HCT116 (cell line): ENCODE measurements at regions not wholly inside any gene's neighbourhood (a gene's known extent, or its start where the extent isn't known, plus 50 kb on each side); places are given as distances from the start of the nearest gene placed in this dataset.

Source experiments
- ATAC-seq: fragments of 200-7000 bp; cut with Tn5 transposase; 2 replicates; pipeline ENCODE4 v1.9.1; 2020; ENCODE audit warnings: mild to moderate bottlenecking, moderate library complexity
- BruUV-seq: library from RNA; stranded (reverse); fragments of 400-500 nt; replicated peaks from 2 replicates; lab custom pipeline; 2021; lab: Mats Ljungman, UMichigan
- CTCF ChIA-PET: fragments of 300-600 bp; sonication (Branson Sonifier 250); formaldehyde crosslinking; loops from one replicate; lab custom pipeline; 2021; ENCODE audit warnings: antibody characterized with exemption; lab: Charles Lee
- POLR2A ChIA-PET: fragments of 300-600, 350-600 bp; sonication (Branson Sonifier 250); formaldehyde crosslinking; loops from one replicate; lab custom pipeline; 2021; ENCODE audit warnings: antibody characterized with exemption; lab: Charles Lee
- RAD21 ChIA-PET, 2 experiments: fragments of 300-600 bp; sonication (Branson Sonifier 250); formaldehyde crosslinking; loops; one replicate each; lab custom pipeline; 2023; ENCODE audit warnings: low total read pairs in 2 of 2; ENCODE audit not compliant: uncharacterized antibody in 2 of 2, unreplicated experiment in 2 of 2, low non-redundant PET in 1 of 2; lab: Charles Lee
- DNase-seq: peaks from one replicate; pipeline ENCODE4 v3.0.0-alpha.2; 2010; ENCODE audit warnings: low read depth, low spot score
- H2AFZ ChIP-seq: fragments of 200-600 bp; shearing (Covaris generic), sonication (generic); 2 replicates; pipeline ENCODE4 v1.6.1; 2017; ENCODE audit warnings: low read depth, mixed run types, mixed read lengths, antibody characterized with exemption, low read length; ENCODE audit not compliant: poor library complexity, severe bottlenecking
- H3K27ac ChIP-seq: 2 replicates; pipeline ENCODE4 v1.5.1; 2012; ENCODE audit warnings: low read depth, low read length
- H3K27me3 ChIP-seq: fragments of 200-600 bp; sonication (generic); 2 replicates; pipeline ENCODE4 v1.6.1; 2016; ENCODE audit warnings: mixed run types, low read length, mixed read lengths; ENCODE audit not compliant: insufficient read depth
- H3K36me3 ChIP-seq, 2 experiments: fragments of 200-500 bp in 1 of 2; fragments of 200-600 bp in 1 of 2; sonication (Bioruptor generic) in 1 of 2; sonication (generic) in 1 of 2; 2 replicates each; pipeline versions ENCODE4 v1.5.1 to v1.6.1; 2014 to 2016; ENCODE audit warnings: low read length in 2 of 2, inconsistent platforms in 1 of 2, mixed read lengths in 1 of 2, mixed run types in 1 of 2; ENCODE audit not compliant: insufficient read depth in 2 of 2, control insufficient read depth in 1 of 2
- H3K4me1 ChIP-seq, 2 experiments: fragments of 200-600 bp in 1 of 2; sonication (generic) in 1 of 2; 2 replicates each; pipeline versions ENCODE4 v1.5.1 to v1.6.1; 2012 to 2017; ENCODE audit warnings: low read length in 2 of 2, inconsistent platforms in 1 of 2, mild to moderate bottlenecking in 1 of 2, mixed read lengths in 1 of 2, mixed run types in 1 of 2, moderate library complexity in 1 of 2; ENCODE audit not compliant: insufficient read depth in 2 of 2, control insufficient read depth in 1 of 2
- H3K4me2 ChIP-seq: fragments of 200-600 bp; sonication (generic); 2 replicates; pipeline ENCODE4 v1.6.1; 2017; ENCODE audit warnings: mixed run types, low read length, mixed read lengths
- H3K4me3 ChIP-seq, 2 experiments: fragments of 200-600 bp in 1 of 2; sonication (generic) in 1 of 2; replicated peaks in 1 of 2; 2 replicates each; pipeline ENCODE4 v1.5.1; 2011 to 2016; ENCODE audit warnings: low read length in 2 of 2, control low read depth in 1 of 2, low read depth in 1 of 2, mild to moderate bottlenecking in 1 of 2, mixed read lengths in 1 of 2, mixed run types in 1 of 2
- H3K79me2 ChIP-seq: fragments of 200-600 bp; sonication (generic); 2 replicates; pipeline ENCODE4 v1.6.1; 2017; ENCODE audit warnings: mild to moderate bottlenecking, mixed run types, low read length, moderate library complexity, mixed read lengths; ENCODE audit not compliant: insufficient read depth
- H3K9ac ChIP-seq: fragments of 200-600 bp; sonication (generic); 2 replicates; pipeline ENCODE4 v1.6.1; 2016; ENCODE audit warnings: low read length, mixed read lengths
- H3K9me2 ChIP-seq: fragments of 200-600 bp; sonication (generic), shearing (Covaris generic); 2 replicates; pipeline ENCODE4 v1.6.1; 2017; ENCODE audit warnings: mixed run types, mild to moderate bottlenecking, moderate library complexity; ENCODE audit not compliant: insufficient read depth
- H3K9me3 ChIP-seq, 2 experiments: fragments of 200-500 bp in 1 of 2; fragments of 200-600 bp in 1 of 2; sonication (Bioruptor generic) in 1 of 2; sonication (generic) in 1 of 2; 2 replicates each; pipeline ENCODE4 v1.6.1; 2014 to 2017; ENCODE audit warnings: low read length in 2 of 2, mixed read lengths in 2 of 2, inconsistent platforms in 1 of 2, low read depth in 1 of 2, mild to moderate bottlenecking in 1 of 2, mixed run types in 1 of 2, moderate library complexity in 1 of 2; ENCODE audit not compliant: control insufficient read depth in 1 of 2, insufficient read depth in 1 of 2
- H4K20me1 ChIP-seq: fragments of 200-600 bp; sonication (generic), shearing (Covaris generic); 2 replicates; pipeline ENCODE4 v1.6.1; 2017; ENCODE audit warnings: mixed run types, mild to moderate bottlenecking, moderate library complexity; ENCODE audit not compliant: insufficient read depth
- CBX3 ChIP-seq: IDR thresholded peaks from 2 replicates; pipeline ENCODE4 v1.6.1; 2012; ENCODE audit warnings: low read depth
- CEBPB ChIP-seq: IDR thresholded peaks from 2 replicates; pipeline ENCODE4 v1.6.1; 2012; ENCODE audit warnings: low read depth
- EGR1 ChIP-seq: IDR thresholded peaks from 2 replicates; pipeline ENCODE4 v1.6.1; 2012; ENCODE audit warnings: low read depth
- ELF1 ChIP-seq: IDR thresholded peaks from 2 replicates; pipeline ENCODE4 v1.6.1; 2012; ENCODE audit warnings: low read depth, borderline replicate concordance
- EZH2phosphoT487 ChIP-seq: fragments of 200-600 bp; IDR thresholded peaks from 2 replicates; pipeline ENCODE4 v1.6.1; 2018; ENCODE audit warnings: antibody characterized with exemption, borderline replicate concordance
- FOSL1 ChIP-seq: IDR thresholded peaks from 2 replicates; pipeline ENCODE4 v1.6.1; 2012; ENCODE audit warnings: low read depth
- JUND ChIP-seq: IDR thresholded peaks from 2 replicates; pipeline ENCODE4 v1.6.1; 2012
- POLR2A ChIP-seq: IDR thresholded peaks from 2 replicates; pipeline ENCODE4 v1.7.0; 2011; ENCODE audit warnings: borderline replicate concordance; ENCODE audit not compliant: insufficient read depth, insufficient read length; ENCODE audit errors: extremely low read depth
- POLR2AphosphoS5 ChIP-seq: IDR thresholded peaks from 2 replicates; pipeline ENCODE4 v1.6.1; 2011; ENCODE audit warnings: mild to moderate bottlenecking, low read depth, low read length, moderate library complexity
- RAD21 ChIP-seq: IDR thresholded peaks from 2 replicates; pipeline ENCODE4 v1.6.1; 2012; ENCODE audit warnings: low read depth, mild to moderate bottlenecking
- SIN3A ChIP-seq: IDR thresholded peaks from 2 replicates; pipeline ENCODE4 v1.6.1; 2012; ENCODE audit warnings: low read depth
- SP1 ChIP-seq: IDR thresholded peaks from 2 replicates; pipeline ENCODE4 v1.6.1; 2012; ENCODE audit warnings: low read depth
- SRF ChIP-seq: IDR thresholded peaks from 2 replicates; pipeline ENCODE4 v1.6.1; 2012; ENCODE audit warnings: low read depth
- TCF7L2 ChIP-seq: IDR thresholded peaks from 2 replicates; pipeline ENCODE4 v1.7.0; 2011; ENCODE audit warnings: borderline replicate concordance, inconsistent platforms; ENCODE audit not compliant: insufficient read depth, insufficient read length; ENCODE audit errors: extremely low read depth
- ZBTB33 ChIP-seq: IDR thresholded peaks from 2 replicates; pipeline ENCODE4 v1.6.1; 2011; ENCODE audit warnings: mild to moderate bottlenecking, low read length, moderate library complexity; ENCODE audit not compliant: insufficient replicate concordance; ENCODE audit errors: extremely low read depth
- ZNF274 ChIP-seq: fragments of 200-500 bp; sonication (Bioruptor generic); IDR thresholded peaks from 2 replicates; pipeline ENCODE4 v1.6.1; 2014; ENCODE audit warnings: mild to moderate bottlenecking, low read depth, low read length, inconsistent platforms
- intact Hi-C: fragments of 100-400 bp; cut with micrococcal nuclease; formaldehyde crosslinking; loops from 2 replicates; pipeline ENCODE4 v1.10.0; 2022
- TF ChIP-seq, protein P1 (sequence below): IDR thresholded peaks from 2 replicates; pipeline ENCODE4 v1.6.1; 2012
- TF ChIP-seq, protein P2 (sequence below), 3 experiments: fragments of 200-600 bp in 1 of 3; sonication (generic) in 1 of 3; IDR thresholded peaks in 2 of 3; conservative IDR thresholded peaks in 1 of 3; 2 replicates each; pipeline ENCODE4 v1.5.1; 2012 to 2017; ENCODE audit warnings: low read depth in 2 of 3, low read length in 2 of 3, antibody characterized with exemption in 1 of 3, borderline replicate concordance in 1 of 3, control low read depth in 1 of 3, mild to moderate bottlenecking in 1 of 3, mixed read lengths in 1 of 3, mixed run types in 1 of 3, moderate library complexity in 1 of 3; ENCODE audit not compliant: insufficient read depth in 1 of 3
- TF ChIP-seq, protein P3 (sequence below): IDR thresholded peaks from 2 replicates; pipeline ENCODE4 v1.6.1; 2012; ENCODE audit warnings: low read depth
- TF ChIP-seq, protein P4 (sequence below): IDR thresholded peaks from 2 replicates; pipeline ENCODE4 v1.6.1; 2012

DNA sequence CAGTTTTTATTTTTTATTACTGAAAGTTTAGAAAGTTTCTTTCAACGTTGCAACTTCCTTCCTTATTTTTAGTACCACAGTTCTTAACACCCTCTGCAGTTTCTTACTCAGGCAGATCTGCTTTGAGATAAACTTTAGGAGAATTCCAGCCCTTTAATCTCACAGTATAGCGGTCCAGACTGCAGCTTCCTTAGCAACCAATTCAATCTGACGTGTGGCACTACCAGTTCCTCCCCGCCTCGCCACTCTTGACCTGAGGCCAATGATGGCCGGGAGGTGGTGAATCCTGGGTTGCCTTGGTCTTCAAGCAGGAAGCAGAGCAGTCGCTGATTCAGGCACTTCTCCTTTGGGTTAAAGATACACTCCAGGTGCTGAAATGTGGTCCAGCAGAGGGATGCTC is 334.3 kb upstream of the TRPC7 start (continued):
- TF ChIP-seq, protein P1, sequence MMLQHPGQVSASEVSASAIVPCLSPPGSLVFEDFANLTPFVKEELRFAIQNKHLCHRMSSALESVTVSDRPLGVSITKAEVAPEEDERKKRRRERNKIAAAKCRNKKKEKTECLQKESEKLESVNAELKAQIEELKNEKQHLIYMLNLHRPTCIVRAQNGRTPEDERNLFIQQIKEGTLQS, result no peak
- TF ChIP-seq, protein P2, sequence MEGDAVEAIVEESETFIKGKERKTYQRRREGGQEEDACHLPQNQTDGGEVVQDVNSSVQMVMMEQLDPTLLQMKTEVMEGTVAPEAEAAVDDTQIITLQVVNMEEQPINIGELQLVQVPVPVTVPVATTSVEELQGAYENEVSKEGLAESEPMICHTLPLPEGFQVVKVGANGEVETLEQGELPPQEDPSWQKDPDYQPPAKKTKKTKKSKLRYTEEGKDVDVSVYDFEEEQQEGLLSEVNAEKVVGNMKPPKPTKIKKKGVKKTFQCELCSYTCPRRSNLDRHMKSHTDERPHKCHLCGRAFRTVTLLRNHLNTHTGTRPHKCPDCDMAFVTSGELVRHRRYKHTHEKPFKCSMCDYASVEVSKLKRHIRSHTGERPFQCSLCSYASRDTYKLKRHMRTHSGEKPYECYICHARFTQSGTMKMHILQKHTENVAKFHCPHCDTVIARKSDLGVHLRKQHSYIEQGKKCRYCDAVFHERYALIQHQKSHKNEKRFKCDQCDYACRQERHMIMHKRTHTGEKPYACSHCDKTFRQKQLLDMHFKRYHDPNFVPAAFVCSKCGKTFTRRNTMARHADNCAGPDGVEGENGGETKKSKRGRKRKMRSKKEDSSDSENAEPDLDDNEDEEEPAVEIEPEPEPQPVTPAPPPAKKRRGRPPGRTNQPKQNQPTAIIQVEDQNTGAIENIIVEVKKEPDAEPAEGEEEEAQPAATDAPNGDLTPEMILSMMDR (IDR thresholded peaks at IDR 0.05 in 2 of 3, conservative IDR thresholded peaks at IDR 0.05 in 1 of 3; ENCODE audit: borderline replicate concordance in 1 of 3, insufficient read depth in 1 of 3, low read depth in 2 of 3, low read length in 2 of 3), result no peak
- TF ChIP-seq ZNF274 (no peak), SP1 (no peak), POLR2AphosphoS5 (no peak), CEBPB (no peak), SRF (no peak), ELF1 (no peak)

DNA sequence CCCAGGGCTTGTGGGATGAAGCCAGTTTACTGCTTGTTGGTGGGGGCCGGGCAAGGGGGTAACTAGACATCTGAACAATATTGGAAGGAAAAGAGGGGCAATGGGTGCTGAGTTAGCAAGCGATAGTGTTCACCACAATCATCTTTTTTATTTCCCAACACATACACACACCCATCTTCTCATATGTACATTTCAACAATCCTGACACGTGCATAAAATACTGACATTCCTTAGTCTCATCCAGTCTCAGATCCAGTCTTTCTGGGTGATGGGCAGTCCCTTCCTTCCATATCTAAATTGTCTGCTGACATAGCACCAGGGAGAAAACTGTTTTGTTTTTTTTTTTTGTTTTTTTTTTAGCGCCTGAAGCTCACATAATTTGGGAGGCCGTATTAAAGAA is 333.6 kb upstream of the TRPC7 start:
- Histone ChIP-seq H3K79me2 (no peaks in the 10 kb centered on the region), H3K9ac (no peak overlapping the region), H3K9me3 (no peaks in the 10 kb centered on the region), H3K4me2 (no peak overlapping the region), H2AFZ (no peak overlapping the region), H3K4me3 (no peak overlapping the region), H4K20me1 (no peaks in the 10 kb centered on the region), H3K36me3 (no peaks in the 10 kb centered on the region), H3K4me1 (no peaks in the 10 kb centered on the region), H3K27ac (no peak overlapping the region), H3K27me3 (peaks cover 24% of the 10 kb centered on the region), H3K9me2 (no peaks in the 10 kb centered on the region)
- intact Hi-C loops, result no loop called here
- ChIA-PET POLR2A (no interaction called here), RAD21 (no interaction called here), CTCF (no interaction called here)
- DNase-seq, result no peak
- no TSS peak for BruUV-seq
- no peak for ATAC-seq
- TF ChIP-seq RAD21 (no peak), TCF7L2 (no peak), EGR1 (no peak), SIN3A (no peak), SRF (no peak), EZH2phosphoT487 (no peak), CBX3 (no peak), POLR2A (no peak), JUND (no peak), ZBTB33 (no peak), FOSL1 (no peak), SP1 (no peak), ELF1 (no peak)
- TF ChIP-seq, protein P3, sequence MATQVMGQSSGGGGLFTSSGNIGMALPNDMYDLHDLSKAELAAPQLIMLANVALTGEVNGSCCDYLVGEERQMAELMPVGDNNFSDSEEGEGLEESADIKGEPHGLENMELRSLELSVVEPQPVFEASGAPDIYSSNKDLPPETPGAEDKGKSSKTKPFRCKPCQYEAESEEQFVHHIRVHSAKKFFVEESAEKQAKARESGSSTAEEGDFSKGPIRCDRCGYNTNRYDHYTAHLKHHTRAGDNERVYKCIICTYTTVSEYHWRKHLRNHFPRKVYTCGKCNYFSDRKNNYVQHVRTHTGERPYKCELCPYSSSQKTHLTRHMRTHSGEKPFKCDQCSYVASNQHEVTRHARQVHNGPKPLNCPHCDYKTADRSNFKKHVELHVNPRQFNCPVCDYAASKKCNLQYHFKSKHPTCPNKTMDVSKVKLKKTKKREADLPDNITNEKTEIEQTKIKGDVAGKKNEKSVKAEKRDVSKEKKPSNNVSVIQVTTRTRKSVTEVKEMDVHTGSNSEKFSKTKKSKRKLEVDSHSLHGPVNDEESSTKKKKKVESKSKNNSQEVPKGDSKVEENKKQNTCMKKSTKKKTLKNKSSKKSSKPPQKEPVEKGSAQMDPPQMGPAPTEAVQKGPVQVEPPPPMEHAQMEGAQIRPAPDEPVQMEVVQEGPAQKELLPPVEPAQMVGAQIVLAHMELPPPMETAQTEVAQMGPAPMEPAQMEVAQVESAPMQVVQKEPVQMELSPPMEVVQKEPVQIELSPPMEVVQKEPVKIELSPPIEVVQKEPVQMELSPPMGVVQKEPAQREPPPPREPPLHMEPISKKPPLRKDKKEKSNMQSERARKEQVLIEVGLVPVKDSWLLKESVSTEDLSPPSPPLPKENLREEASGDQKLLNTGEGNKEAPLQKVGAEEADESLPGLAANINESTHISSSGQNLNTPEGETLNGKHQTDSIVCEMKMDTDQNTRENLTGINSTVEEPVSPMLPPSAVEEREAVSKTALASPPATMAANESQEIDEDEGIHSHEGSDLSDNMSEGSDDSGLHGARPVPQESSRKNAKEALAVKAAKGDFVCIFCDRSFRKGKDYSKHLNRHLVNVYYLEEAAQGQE, result no peak
- TF ChIP-seq, protein P4, sequence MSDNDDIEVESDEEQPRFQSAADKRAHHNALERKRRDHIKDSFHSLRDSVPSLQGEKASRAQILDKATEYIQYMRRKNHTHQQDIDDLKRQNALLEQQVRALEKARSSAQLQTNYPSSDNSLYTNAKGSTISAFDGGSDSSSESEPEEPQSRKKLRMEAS, result no peak
